GM12873 (cell line): ENCODE measurements at regions not wholly inside any gene's neighbourhood (a gene's known extent, or its start where the extent isn't known, plus 50 kb on each side); places are given as distances from the start of the nearest gene placed in this dataset.

Experiments used
- CTCF ChIP-seq: IDR thresholded peaks from 2 replicates; pipeline ENCODE4 v1.5.1; 2012; ENCODE audit warnings: low read depth, mild to moderate bottlenecking, moderate library complexity, low read length, control low read depth; ENCODE audit not compliant: insufficient read depth; ENCODE audit errors: missing control alignments

GRCh38 chr5:99063737-99064136 lies 134.9 kb upstream of the CHD1 start:
- no peak for TF ChIP-seq CTCF

GRCh38 chr5:99061711-99062110 lies 132.9 kb upstream of the CHD1 start:
- no peak for TF ChIP-seq CTCF

GRCh38 chr5:99061299-99061698 lies 132.5 kb upstream of the CHD1 start:
- TF ChIP-seq CTCF: no peak

DNA sequence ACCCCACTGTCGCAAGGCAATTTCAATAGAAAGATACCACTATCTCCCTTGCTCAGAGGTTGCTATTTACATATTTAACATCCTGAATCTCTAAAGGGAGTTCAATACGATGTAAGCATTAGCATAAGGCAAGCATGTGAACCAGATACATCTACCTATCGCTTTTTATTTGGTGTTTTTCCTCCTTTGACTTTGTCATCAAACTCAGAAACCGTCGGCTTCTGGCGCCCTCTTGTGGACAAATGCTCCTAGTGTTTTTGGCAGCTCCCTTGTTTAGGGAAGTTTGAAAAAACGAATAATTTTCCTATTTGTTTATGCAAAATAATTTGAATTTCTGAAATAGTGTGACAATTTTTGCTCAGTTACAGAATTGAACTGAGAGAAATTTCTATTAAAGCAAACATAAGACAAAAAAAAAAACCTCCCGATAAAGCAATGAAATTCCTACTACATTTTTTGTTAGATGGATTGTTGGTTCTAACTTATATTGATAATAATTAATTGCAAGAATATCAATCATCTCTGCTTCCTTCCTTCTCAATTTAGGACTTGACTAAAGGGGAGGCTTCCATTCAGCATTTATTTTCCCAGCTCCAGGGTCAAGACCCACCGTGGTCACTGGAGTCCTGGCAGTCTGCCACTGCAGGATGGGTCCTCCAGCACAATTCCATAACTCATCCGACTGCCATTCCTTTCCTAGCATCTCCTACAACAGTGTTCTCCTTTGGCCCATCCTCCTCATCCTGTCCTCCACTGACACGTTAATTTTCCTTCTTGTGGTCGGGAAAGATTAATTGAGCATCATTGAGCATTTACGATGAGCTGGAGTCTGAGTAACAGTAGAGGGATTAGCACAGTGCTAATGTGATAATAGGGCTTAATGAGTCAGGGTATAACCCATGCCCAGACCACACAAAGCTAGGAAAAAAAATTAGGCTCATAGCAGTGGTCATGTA lies 131.8 kb upstream of the CHD1 start:
- peak; percentile 71 for TF ChIP-seq CTCF

- no peak for TF ChIP-seq CTCF
Observed at GRCh38 chr5:99059685-99060084, 130.9 kb upstream of the CHD1 start.

- no peak for TF ChIP-seq CTCF
Observed at GRCh38 chr5:99058466-99058865, 129.7 kb upstream of the CHD1 start.

DNA sequence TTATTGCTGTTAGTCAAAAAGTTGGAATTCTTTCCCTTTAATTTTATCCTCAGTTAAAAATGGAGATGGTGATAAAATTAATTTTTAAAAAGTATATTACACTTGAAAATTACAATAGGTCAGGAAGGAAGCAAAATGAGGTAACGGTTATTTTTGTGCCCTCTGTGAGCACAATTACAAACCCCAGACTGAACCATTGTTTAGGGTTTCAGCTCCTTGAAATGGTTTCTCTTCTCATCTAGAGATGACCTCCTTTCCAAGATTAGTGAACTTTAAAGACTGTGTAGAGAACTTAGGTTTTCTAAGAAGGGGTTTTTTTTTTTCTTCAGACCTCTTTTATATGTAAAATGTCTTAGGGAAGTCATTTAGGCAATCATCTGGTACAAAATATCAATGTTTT lies 126.2 kb upstream of the CHD1 start:
- no peak for TF ChIP-seq CTCF
